ENCODE measurements at regions not wholly inside any gene's neighbourhood (a gene's known extent, or its start where the extent isn't known, plus 50 kb on each side); places are given as distances from the start of the nearest gene placed in this dataset.

DNA sequence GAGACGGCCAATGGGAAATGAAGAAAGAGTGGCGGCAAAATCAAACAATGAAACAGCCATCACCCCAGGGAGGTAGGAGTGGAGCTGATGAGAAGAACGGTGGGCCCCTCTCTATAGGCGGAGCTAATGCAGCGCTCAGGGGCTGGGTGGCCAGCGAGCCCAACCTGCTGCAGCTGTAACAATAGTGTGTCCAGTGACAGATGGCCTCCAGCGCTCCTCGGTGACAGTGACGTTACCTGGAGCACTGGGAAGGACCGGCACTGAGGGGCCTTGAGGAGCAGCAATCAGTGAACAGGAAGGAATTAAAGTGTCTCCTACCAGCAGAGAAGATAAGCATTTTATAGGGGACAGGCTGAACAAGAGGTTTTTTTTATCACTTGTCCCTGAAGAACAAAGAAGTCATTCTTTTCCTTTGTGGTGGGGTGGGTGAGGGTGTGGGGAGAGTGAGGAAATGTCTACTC, 81.6 kb downstream of the FOXA2 start:
- TF ChIP-seq, protein P1, sequence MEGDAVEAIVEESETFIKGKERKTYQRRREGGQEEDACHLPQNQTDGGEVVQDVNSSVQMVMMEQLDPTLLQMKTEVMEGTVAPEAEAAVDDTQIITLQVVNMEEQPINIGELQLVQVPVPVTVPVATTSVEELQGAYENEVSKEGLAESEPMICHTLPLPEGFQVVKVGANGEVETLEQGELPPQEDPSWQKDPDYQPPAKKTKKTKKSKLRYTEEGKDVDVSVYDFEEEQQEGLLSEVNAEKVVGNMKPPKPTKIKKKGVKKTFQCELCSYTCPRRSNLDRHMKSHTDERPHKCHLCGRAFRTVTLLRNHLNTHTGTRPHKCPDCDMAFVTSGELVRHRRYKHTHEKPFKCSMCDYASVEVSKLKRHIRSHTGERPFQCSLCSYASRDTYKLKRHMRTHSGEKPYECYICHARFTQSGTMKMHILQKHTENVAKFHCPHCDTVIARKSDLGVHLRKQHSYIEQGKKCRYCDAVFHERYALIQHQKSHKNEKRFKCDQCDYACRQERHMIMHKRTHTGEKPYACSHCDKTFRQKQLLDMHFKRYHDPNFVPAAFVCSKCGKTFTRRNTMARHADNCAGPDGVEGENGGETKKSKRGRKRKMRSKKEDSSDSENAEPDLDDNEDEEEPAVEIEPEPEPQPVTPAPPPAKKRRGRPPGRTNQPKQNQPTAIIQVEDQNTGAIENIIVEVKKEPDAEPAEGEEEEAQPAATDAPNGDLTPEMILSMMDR (IDR thresholded peaks at IDR 0.05) = no peak
- no peak for TF ChIP-seq POLR2A (IDR thresholded peaks at IDR 0.05)

Measured in thyroid gland (tissue), 4 donors.